ENCODE measurements at regions not wholly inside any gene's neighbourhood (a gene's known extent, or its start where the extent isn't known, plus 50 kb on each side); places are given as distances from the start of the nearest gene placed in this dataset.

- Histone ChIP-seq H3K27me3 (ENCODE audit: control insufficient read depth, insufficient read depth, low read length) (no peaks in the 10 kb centered on the region), H3K27ac (ENCODE audit: insufficient read depth, low read length) (no peak overlapping the region), H3K4me2 (ENCODE audit: low read depth, low read length) (no peak overlapping the region), H2BK15ac (ENCODE audit: low read depth, low read length) (no peak overlapping the region), H4K8ac (ENCODE audit: low read depth in 2 of 2, low read length in 2 of 2) (no peak overlapping the region), H3K4ac (ENCODE audit: low read depth, low read length) (no peak overlapping the region), H3K14ac (replicated peaks; ENCODE audit: low read depth, low read length) (no peak overlapping the region), H3K4me3 (ENCODE audit: insufficient read depth, low read depth, low read length) (no peak overlapping the region), H3K9me1 (ENCODE audit: insufficient read depth, low read length) (no peaks in the 10 kb centered on the region), H3K56ac (ENCODE audit: extremely low read depth, insufficient read depth, low read length) (no peak overlapping the region), H2AFZ (replicated peaks; ENCODE audit: low read length, poor library complexity) (no peak overlapping the region), H4K91ac (ENCODE audit: insufficient read depth, low read depth, low read length) (no peak overlapping the region), H2BK120ac (ENCODE audit: low read depth, low read length) (no peak overlapping the region), H2AK5ac (ENCODE audit: low read depth, low read length) (no peak overlapping the region), H2AK9ac (replicated peaks; ENCODE audit: low read depth, low read length, poor library complexity) (no peak overlapping the region), H3K79me1 (ENCODE audit: low read depth in 1 of 2, low read length in 2 of 2) (no peaks in the 10 kb centered on the region), H3K36me3 (ENCODE audit: control insufficient read depth, insufficient read depth, low read length) (no peaks in the 10 kb centered on the region), H3K9ac (ENCODE audit: low read depth, low read length) (no peak overlapping the region), H3K23ac (ENCODE audit: low read depth, low read length) (no peak overlapping the region), H3K9me3 (ENCODE audit: control insufficient read depth, insufficient read depth, low read length) (peaks cover 2% of the 10 kb centered on the region; the same call in 1 of the 2 replicates), H4K5ac (ENCODE audit: low read depth, low read length) (no peak overlapping the region), H4K20me1 (ENCODE audit: insufficient read depth, low read length) (no peaks in the 10 kb centered on the region), H2BK20ac (ENCODE audit: low read depth, low read length) (no peak overlapping the region), H3K4me1 (ENCODE audit: control insufficient read depth, insufficient read depth, low read length) (no peaks in the 10 kb centered on the region), H2BK5ac (ENCODE audit: low read depth, low read length, poor library complexity, severe bottlenecking) (no peak overlapping the region), H3K18ac (ENCODE audit: low read depth, low read length) (no peak overlapping the region)
- ChIA-PET POLR2A (ENCODE audit: unreplicated experiment) (no interaction called here), CTCF (no interaction called here)
- dilution Hi-C loops (cut with HindIII; ENCODE audit: low sequenced_read_pairs, unreplicated experiment): no loop called here
- intact Hi-C loops (cut with micrococcal nuclease): no loop called here
- in situ Hi-C loops (cut with MboI; ENCODE audit: low sequenced_read_pairs): no loop called here
- BruUV-seq (replicated peaks): no TSS peak
- ATAC-seq (ENCODE audit: low read depth) (no peak), DNase-seq (no peak)
- TF ChIP-seq BHLHE40 (IDR thresholded peaks at IDR 0.05; ENCODE audit: low read depth, low read length) (no peak), SMC3 (IDR thresholded peaks at IDR 0.05; ENCODE audit: low read depth, low read length) (no peak), MAFK (IDR thresholded peaks at IDR 0.05; ENCODE audit: low read depth, low read length) (no peak), FOS (IDR thresholded peaks at IDR 0.05; ENCODE audit: low read depth, low read length) (no peak), CTCF (conservative IDR thresholded peaks at IDR 0.05; ENCODE audit: low read depth, low read length) (no peak), MXI1 (IDR thresholded peaks at IDR 0.05; ENCODE audit: borderline replicate concordance, low read depth, low read length) (no peak), RAD21 (IDR thresholded peaks at IDR 0.05; ENCODE audit: low read length) (no peak), CHD1 (IDR thresholded peaks at IDR 0.05; ENCODE audit: low read depth, low read length) (no peak), RFX5 (IDR thresholded peaks at IDR 0.05; ENCODE audit: low read depth, low read length) (no peak), RCOR1 (IDR thresholded peaks at IDR 0.05; ENCODE audit: insufficient replicate concordance, low read length) (no peak), MAZ (IDR thresholded peaks at IDR 0.05; ENCODE audit: borderline replicate concordance, low read depth, low read length) (no peak), POLR2A (IDR thresholded peaks at IDR 0.05; ENCODE audit: low read depth, low read length) (no peak), CEBPB (IDR thresholded peaks at IDR 0.05; ENCODE audit: low read depth, low read length) (no peak), NFE2L2 (IDR thresholded peaks at IDR 0.05; ENCODE audit: low read depth, low read length) (no peak)
- TF ChIP-seq, protein P1, sequence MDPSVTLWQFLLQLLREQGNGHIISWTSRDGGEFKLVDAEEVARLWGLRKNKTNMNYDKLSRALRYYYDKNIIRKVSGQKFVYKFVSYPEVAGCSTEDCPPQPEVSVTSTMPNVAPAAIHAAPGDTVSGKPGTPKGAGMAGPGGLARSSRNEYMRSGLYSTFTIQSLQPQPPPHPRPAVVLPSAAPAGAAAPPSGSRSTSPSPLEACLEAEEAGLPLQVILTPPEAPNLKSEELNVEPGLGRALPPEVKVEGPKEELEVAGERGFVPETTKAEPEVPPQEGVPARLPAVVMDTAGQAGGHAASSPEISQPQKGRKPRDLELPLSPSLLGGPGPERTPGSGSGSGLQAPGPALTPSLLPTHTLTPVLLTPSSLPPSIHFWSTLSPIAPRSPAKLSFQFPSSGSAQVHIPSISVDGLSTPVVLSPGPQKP (IDR thresholded peaks at IDR 0.05; ENCODE audit: borderline replicate concordance, low read depth, low read length): no peak
- TF ChIP-seq, protein P2, sequence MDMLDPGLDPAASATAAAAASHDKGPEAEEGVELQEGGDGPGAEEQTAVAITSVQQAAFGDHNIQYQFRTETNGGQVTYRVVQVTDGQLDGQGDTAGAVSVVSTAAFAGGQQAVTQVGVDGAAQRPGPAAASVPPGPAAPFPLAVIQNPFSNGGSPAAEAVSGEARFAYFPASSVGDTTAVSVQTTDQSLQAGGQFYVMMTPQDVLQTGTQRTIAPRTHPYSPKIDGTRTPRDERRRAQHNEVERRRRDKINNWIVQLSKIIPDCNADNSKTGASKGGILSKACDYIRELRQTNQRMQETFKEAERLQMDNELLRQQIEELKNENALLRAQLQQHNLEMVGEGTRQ (IDR thresholded peaks at IDR 0.05; ENCODE audit: low read depth, low read length): no peak
Observed at GRCh38 chr6:50236164-50236563, 186.4 kb upstream of the DEFB112 start.
